Frontal cortex (tissue), 3 donors: ENCODE measurements at regions not wholly inside any gene's neighbourhood (a gene's known extent, or its start where the extent isn't known, plus 50 kb on each side); places are given as distances from the start of the nearest gene placed in this dataset.

Experiments
- DNase-seq, 2 donors: peaks; one replicate each; pipeline ENCODE4 v3.0.0; 2012; ENCODE audit warnings: low spot score in 2 of 2
- FAIRE-seq: peaks from 2 replicates; lab custom pipeline; 2012; peaks lifted over from hg19 to GRCh38; lab: Jason Lieb, UNC
- donor health status: control.
- donor health status: control.
- donor health status: control.

GRCh38 chr5:76030343-76030742, 52.8 kb upstream of the SV2C start:
- DNase-seq (no peak), FAIRE-seq (no peak)

GRCh38 chr5:76029739-76030138, 53.4 kb upstream of the SV2C start:
- FAIRE-seq (no peak), DNase-seq (no peak)

- no peak for DNase-seq
- no peak for FAIRE-seq
These were observed 57.4 kb upstream of the SV2C start for GRCh38 chr5:76025790-76026189.

- DNase-seq = no peak
- FAIRE-seq = no peak
These were observed 58.1 kb upstream of the SV2C start for GRCh38 chr5:76025069-76025468.

- no peak for FAIRE-seq
- no peak for DNase-seq
These were observed 60.6 kb upstream of the SV2C start for GRCh38 chr5:76022611-76023010.

GRCh38 chr5:76021936-76022584, 61.1 kb upstream of the SV2C start:
- no peak for DNase-seq
- no peak for FAIRE-seq

GRCh38 chr5:76016258-76016657, 66.9 kb upstream of the SV2C start:
- no peak for DNase-seq
- FAIRE-seq = no peak

- FAIRE-seq = no peak
- no peak for DNase-seq
These were observed 69.2 kb upstream of the SV2C start for GRCh38 chr5:76014005-76014404.

- no peak for FAIRE-seq
- no peak for DNase-seq
These were observed 75.3 kb upstream of the SV2C start for GRCh38 chr5:76007904-76008303.

- DNase-seq (no peak), FAIRE-seq (no peak)
These were observed 82.6 kb upstream of the SV2C start for GRCh38 chr5:76000582-76000981.

GRCh38 chr5:75993643-75994520, 89.3 kb upstream of the SV2C start:
- FAIRE-seq (no peak), DNase-seq (no peak)

- DNase-seq (no peak), FAIRE-seq (no peak)
These were observed 90.0 kb upstream of the SV2C start for GRCh38 chr5:75993183-75993582.

GRCh38 chr5:75992753-75993152, 90.4 kb upstream of the SV2C start:
- FAIRE-seq (no peak), DNase-seq (no peak)

- FAIRE-seq = no peak
- DNase-seq = no peak
These were observed 98.1 kb upstream of the SV2C start for GRCh38 chr5:75985077-75985476.

- FAIRE-seq = no peak
These were observed 107.7 kb upstream of the SV2C start for GRCh38 chr5:75975496-75975895.

GRCh38 chr5:75965292-75965691, 117.9 kb upstream of the SV2C start:
- FAIRE-seq = no peak
- DNase-seq = no peak

More at GRCh38 chr5:75975496-75975895, 107.7 kb upstream of the SV2C start:
- no peak for DNase-seq

GRCh38 chr5:75964008-75964407, 119.2 kb upstream of the SV2C start:
- FAIRE-seq = no peak

GRCh38 chr5:75963554-75963953, 119.6 kb upstream of the SV2C start:
- no peak for FAIRE-seq
- DNase-seq = no peak

More at GRCh38 chr5:75964008-75964407, 119.2 kb upstream of the SV2C start:
- no peak for DNase-seq

GRCh38 chr5:75961818-75962217, 121.4 kb upstream of the SV2C start:
- FAIRE-seq = no peak
- DNase-seq = no peak

- FAIRE-seq (no peak), DNase-seq (no peak)
These were observed 123.1 kb upstream of the SV2C start for GRCh38 chr5:75960129-75960528.

- FAIRE-seq = no peak
- DNase-seq = no peak
These were observed 130.2 kb upstream of the SV2C start for GRCh38 chr5:75952963-75953362.
